Neural progenitor cell (in vitro differentiated cells): ENCODE measurements at regions not wholly inside any gene's neighbourhood (a gene's known extent, or its start where the extent isn't known, plus 50 kb on each side); places are given as distances from the start of the nearest gene placed in this dataset.

Experiments used
- DNase-seq: peaks from one replicate; pipeline ENCODE4 v3.0.0-alpha.2; 2016; ENCODE audit warnings: low spot score
- H2AFZ ChIP-seq: fragments of 200-600 bp; sonication (generic); replicated peaks from 2 replicates; pipeline ENCODE4 v1.6.1; 2016; ENCODE audit warnings: antibody characterized with exemption
- H3F3A ChIP-seq: fragments of 200-600 bp; sonication (generic); 2 replicates; pipeline ENCODE4 v1.6.1; 2016; ENCODE audit warnings: antibody characterized with exemption, low read depth
- H3K27ac ChIP-seq: fragments of 200-600 bp; sonication (generic); 2 replicates; pipeline ENCODE4 v1.5.1; 2016; ENCODE audit warnings: mild to moderate bottlenecking
- H3K27me3 ChIP-seq: fragments of 200-600 bp; sonication (generic); 2 replicates; pipeline ENCODE4 v1.6.1; 2016; ENCODE audit warnings: mild to moderate bottlenecking, moderate library complexity
- H3K36me3 ChIP-seq: fragments of 200-600 bp; sonication (generic); 2 replicates; pipeline ENCODE4 v1.5.1; 2016
- H3K4me1 ChIP-seq: fragments of 200-600 bp; sonication (generic); 2 replicates; pipeline ENCODE4 v1.6.1; 2016; ENCODE audit warnings: mixed run types
- H3K4me2 ChIP-seq: fragments of 200-600 bp; sonication (generic); 2 replicates; pipeline ENCODE4 v1.6.1; 2016
- H3K4me3 ChIP-seq: fragments of 200-600 bp; sonication (generic); 2 replicates; pipeline ENCODE4 v1.5.1; 2016
- H3K79me2 ChIP-seq: fragments of 200-600 bp; sonication (generic); 2 replicates; pipeline ENCODE4 v1.6.1; 2016; ENCODE audit warnings: low read depth
- H3K9ac ChIP-seq: fragments of 200-600 bp; sonication (generic); 2 replicates; pipeline ENCODE4 v1.6.1; 2016
- H3K9me3 ChIP-seq: fragments of 200-600 bp; sonication (generic); 2 replicates; pipeline ENCODE4 v1.5.1; 2016; ENCODE audit warnings: low read depth
- H4K20me1 ChIP-seq: fragments of 200-600 bp; sonication (generic); 2 replicates; pipeline ENCODE4 v1.6.1; 2016; ENCODE audit warnings: low read depth
- H3K27ac Mint-ChIP-seq: 3 replicates; pipeline ENCODE4 v1.8.0; 2021; ENCODE audit warnings: mixed read lengths
- H3K27me3 Mint-ChIP-seq: 2 replicates; pipeline ENCODE4 v1.8.0; 2022; ENCODE audit warnings: low read depth, mild to moderate bottlenecking, inconsistent platforms, moderate library complexity, mixed read lengths; ENCODE audit not compliant: insufficient read depth
- H3K36me3 Mint-ChIP-seq: 3 replicates; pipeline ENCODE4 v1.8.0; 2021; ENCODE audit warnings: mixed read lengths
- H3K4me1 Mint-ChIP-seq: 3 replicates; pipeline ENCODE4 v1.8.0; 2021; ENCODE audit warnings: mixed read lengths
- H3K4me3 Mint-ChIP-seq: 3 replicates; pipeline ENCODE4 v1.8.0; 2021; ENCODE audit warnings: mild to moderate bottlenecking, moderate library complexity, mixed read lengths
- H3K9me3 Mint-ChIP-seq: 3 replicates; pipeline ENCODE4 v1.8.0; 2020; ENCODE audit warnings: mixed read lengths
- CTCF ChIP-seq: fragments of 200-600 bp; sonication (generic); IDR thresholded peaks from 2 replicates; pipeline ENCODE4 v1.5.1; 2017; ENCODE audit warnings: antibody characterized with exemption, mild to moderate bottlenecking
- EZH2 ChIP-seq: fragments of 200-600 bp; sonication (generic); IDR thresholded peaks from 2 replicates; pipeline ENCODE4 v1.6.1; 2017; ENCODE audit warnings: antibody characterized with exemption, mild to moderate bottlenecking, moderate library complexity
- EZH2phosphoT487 ChIP-seq: fragments of 200-600 bp; sonication (generic); IDR thresholded peaks from 2 replicates; pipeline ENCODE4 v1.6.1; 2017; ENCODE audit warnings: antibody characterized with exemption

- Histone ChIP-seq H3K36me3 (no peaks in the 10 kb centered on the region), H3K9ac (no peak overlapping the region), H4K20me1 (no peaks in the 10 kb centered on the region), H3K27ac (no peak overlapping the region), H3K4me1 (no peaks in the 10 kb centered on the region), H3K4me2 (no peak overlapping the region), H3K9me3 (no peaks in the 10 kb centered on the region), H3F3A (no peaks in the 10 kb centered on the region), H3K27me3 (no peaks in the 10 kb centered on the region), H3K79me2 (no peaks in the 10 kb centered on the region), H2AFZ (no peak overlapping the region), H3K4me3 (no peak overlapping the region)
- Mint-ChIP-seq H3K27me3 (peaks cover 12% of the 10 kb centered on the region), H3K4me1 (peaks cover 8% of the 10 kb centered on the region), H3K9me3 (peaks cover 17% of the 10 kb centered on the region), H3K36me3 (no peaks in the 10 kb centered on the region), H3K27ac (no peak overlapping the region), H3K4me3 (no peak overlapping the region)
- no peak for DNase-seq
- TF ChIP-seq CTCF, result no peak
- TF ChIP-seq EZH2phosphoT487, result no peak
- no peak for TF ChIP-seq EZH2
Observed at GRCh38 chrX:39835776-39836175, 262.0 kb downstream of the BCOR start.

- Mint-ChIP-seq H3K27me3 (peaks cover 10% of the 10 kb centered on the region), H3K4me1 (peaks cover 16% of the 10 kb centered on the region), H3K9me3 (peaks cover 18% of the 10 kb centered on the region), H3K4me3 (no peak overlapping the region), H3K27ac (no peak overlapping the region), H3K36me3 (no peaks in the 10 kb centered on the region)
- H3K79me2 ChIP-seq, result no peaks in the 10 kb centered on the region
- no peaks in the 10 kb centered on the region for H3K36me3 ChIP-seq
- no peak overlapping the region for H3K4me3 ChIP-seq
- TF ChIP-seq CTCF (no peak), EZH2phosphoT487 (no peak), EZH2 (no peak)
- no peak overlapping the region for H3K9ac ChIP-seq
- H3K4me2 ChIP-seq, result no peak overlapping the region
- H3K4me1 ChIP-seq, result peaks cover 11% of the 10 kb centered on the region
- H3K27me3 ChIP-seq, result no peaks in the 10 kb centered on the region
- H4K20me1 ChIP-seq, result no peaks in the 10 kb centered on the region
- no peaks in the 10 kb centered on the region for H3F3A ChIP-seq
- no peak overlapping the region for H3K27ac ChIP-seq
- no peak for DNase-seq
- H2AFZ ChIP-seq, result no peak overlapping the region
- H3K9me3 ChIP-seq, result no peaks in the 10 kb centered on the region
Observed at GRCh38 chrX:39836802-39837420, 260.8 kb downstream of the BCOR start.

GRCh38 chrX:39837688-39838087 lies 260.1 kb downstream of the BCOR start:
- Mint-ChIP-seq H3K36me3 (no peaks in the 10 kb centered on the region), H3K27ac (no peak overlapping the region), H3K27me3 (peaks cover 6% of the 10 kb centered on the region), H3K4me1 (peaks cover 18% of the 10 kb centered on the region), H3K4me3 (no peak overlapping the region), H3K9me3 (peaks cover 14% of the 10 kb centered on the region)
- DNase-seq, result no peak
- no peak overlapping the region for H3K9ac ChIP-seq
- H3K4me1 ChIP-seq, result peaks cover 17% of the 10 kb centered on the region
- H3K4me3 ChIP-seq, result no peak overlapping the region
- H3K79me2 ChIP-seq, result no peaks in the 10 kb centered on the region
- no peak overlapping the region for H3K4me2 ChIP-seq
- H3K36me3 ChIP-seq, result no peaks in the 10 kb centered on the region
- no peak overlapping the region for H3K27ac ChIP-seq
- TF ChIP-seq EZH2phosphoT487 (no peak), CTCF (no peak), EZH2 (no peak)
- H3K27me3 ChIP-seq, result no peaks in the 10 kb centered on the region
- no peak overlapping the region for H2AFZ ChIP-seq
- no peaks in the 10 kb centered on the region for H4K20me1 ChIP-seq
- H3F3A ChIP-seq, result no peaks in the 10 kb centered on the region
- no peaks in the 10 kb centered on the region for H3K9me3 ChIP-seq
